CD4-positive, alpha-beta T cell treated with Interleukin-17A for 1 hour (primary cell): ENCODE measurements at regions not wholly inside any gene's neighbourhood (a gene's known extent, or its start where the extent isn't known, plus 50 kb on each side); places are given as distances from the start of the nearest gene placed in this dataset.
"Not testable (repeated sequence)": the region's sequence is repeated elsewhere in the genome, so short reads cannot be mapped to it uniquely, and the experiment has no call there.

Source experiments
- DNase-seq: peaks from one replicate; pipeline ENCODE4 v3.0.0-alpha.2; 2020

GRCh38 chrX:46151332-46151731 is 393.9 kb downstream of the ZNF674 start:
- DNase-seq = not testable (repeated sequence)

GRCh38 chrX:46144566-46144965 is 400.7 kb downstream of the ZNF674 start:
- no peak for DNase-seq

- no peak for DNase-seq
These were observed 404.9 kb downstream of the ZNF674 start for GRCh38 chrX:46140272-46140671.

- no peak for DNase-seq
These were observed 415.0 kb downstream of the ZNF674 start for GRCh38 chrX:46130247-46130646.

GRCh38 chrX:46125111-46125510 is 420.1 kb downstream of the ZNF674 start:
- no peak for DNase-seq

GRCh38 chrX:46117234-46117633 is 428.0 kb downstream of the ZNF674 start:
- no peak for DNase-seq

- DNase-seq = not testable (repeated sequence)
These were observed 457.9 kb downstream of the ZNF674 start for GRCh38 chrX:46087310-46087709.

GRCh38 chrX:46080121-46080520 is 465.1 kb downstream of the ZNF674 start:
- DNase-seq = not testable (repeated sequence)

- no peak for DNase-seq
These were observed 472.4 kb downstream of the ZNF674 start for GRCh38 chrX:46072791-46073190.

- DNase-seq = no peak
These were observed 472.8 kb downstream of the ZNF674 start for GRCh38 chrX:46072372-46072771.

- DNase-seq = no peak
These were observed 474.8 kb downstream of the ZNF674 start for GRCh38 chrX:46070421-46070820.

GRCh38 chrX:46059316-46059715 is 485.9 kb downstream of the ZNF674 start:
- no peak for DNase-seq

GRCh38 chrX:46044486-46044885 is 500.7 kb downstream of the ZNF674 start:
- DNase-seq = no peak

- no peak for DNase-seq
These were observed 505.2 kb downstream of the ZNF674 start for GRCh38 chrX:46040001-46040400.

GRCh38 chrX:46039526-46039925 is 505.7 kb downstream of the ZNF674 start:
- no peak for DNase-seq

- no peak for DNase-seq
These were observed 508.7 kb downstream of the ZNF674 start for GRCh38 chrX:46036508-46036907.

- no peak for DNase-seq
These were observed 510.4 kb downstream of the ZNF674 start for GRCh38 chrX:46034868-46035267.

- no peak for DNase-seq
These were observed 515.4 kb downstream of the ZNF674 start for GRCh38 chrX:46029777-46030176.

- no peak for DNase-seq
These were observed 528.9 kb downstream of the ZNF674 start for GRCh38 chrX:46016296-46016695.

- no peak for DNase-seq
These were observed 529.6 kb downstream of the ZNF674 start for GRCh38 chrX:46015653-46016052.

- DNase-seq = no peak
These were observed 552.7 kb downstream of the ZNF674 start for GRCh38 chrX:45992402-45993123.

- DNase-seq = no peak
These were observed 558.2 kb downstream of the ZNF674 start for GRCh38 chrX:45986971-45987370.

- DNase-seq = no peak
These were observed 559.1 kb downstream of the ZNF674 start for GRCh38 chrX:45986081-45986480.

GRCh38 chrX:45982958-45983727 is 562.1 kb downstream of the ZNF674 start:
- not testable (repeated sequence) for DNase-seq
